ENCODE measurements at regions not wholly inside any gene's neighbourhood (a gene's known extent, or its start where the extent isn't known, plus 50 kb on each side); places are given as distances from the start of the nearest gene placed in this dataset.

GRCh38 chr3:46146548-46146947 lies 61.6 kb downstream of the CCR1 start:
- no peak for DNase-seq (ENCODE audit: low read depth in 4 of 4, low spot score in 2 of 4)

GRCh38 chr3:46146021-46146420 lies 62.1 kb downstream of the CCR1 start:
- DNase-seq (ENCODE audit: low read depth in 4 of 4, low spot score in 2 of 4), result no peak

GRCh38 chr3:46145147-46145546 lies 63.0 kb downstream of the CCR1 start:
- DNase-seq (ENCODE audit: low read depth in 4 of 4, low spot score in 2 of 4), result no peak

GRCh38 chr3:46143951-46144473 lies 64.1 kb downstream of the CCR1 start:
- no peak for DNase-seq (ENCODE audit: low read depth in 4 of 4, low spot score in 2 of 4)

- no peak for DNase-seq (ENCODE audit: low read depth in 4 of 4, low spot score in 2 of 4)
Measured at GRCh38 chr3:46141813-46142212, 66.3 kb downstream of the CCR1 start.

GRCh38 chr3:46138581-46138980 lies 69.5 kb downstream of the CCR1 start:
- DNase-seq (ENCODE audit: low read depth in 4 of 4, low spot score in 2 of 4), result no peak

- no peak for DNase-seq (ENCODE audit: low read depth in 4 of 4, low spot score in 2 of 4)
Measured at GRCh38 chr3:46135475-46135874, 72.6 kb downstream of the CCR1 start.

- DNase-seq (ENCODE audit: low read depth in 4 of 4, low spot score in 2 of 4), result no peak
Measured at GRCh38 chr3:46133285-46133684, 74.8 kb downstream of the CCR1 start.

- no peak for DNase-seq (ENCODE audit: low read depth in 4 of 4, low spot score in 2 of 4)
Measured at GRCh38 chr3:46132565-46132964, 75.5 kb downstream of the CCR1 start.

- no peak for DNase-seq (ENCODE audit: low read depth in 4 of 4, low spot score in 2 of 4)
Measured at GRCh38 chr3:46131884-46132450, 76.1 kb downstream of the CCR1 start.

- DNase-seq (ENCODE audit: low read depth in 4 of 4, low spot score in 2 of 4), result no peak
Measured at GRCh38 chr3:46130631-46131310, 77.3 kb downstream of the CCR1 start.

GRCh38 chr3:46129588-46130272 lies 78.4 kb downstream of the CCR1 start:
- DNase-seq (ENCODE audit: low read depth in 4 of 4, low spot score in 2 of 4), result no peak

GRCh38 chr3:46127503-46127902 lies 80.6 kb downstream of the CCR1 start:
- DNase-seq (ENCODE audit: low read depth in 4 of 4, low spot score in 2 of 4), result no peak

GRCh38 chr3:46124216-46125177 lies 83.6 kb downstream of the CCR1 start:
- DNase-seq (ENCODE audit: low read depth in 4 of 4, low spot score in 2 of 4), result no peak

- DNase-seq (ENCODE audit: low read depth in 4 of 4, low spot score in 2 of 4), result no peak
Measured at GRCh38 chr3:46123646-46124045, 84.5 kb downstream of the CCR1 start.

- no peak for DNase-seq (ENCODE audit: low read depth in 4 of 4, low spot score in 2 of 4)
Measured at GRCh38 chr3:46122091-46122490, 86.0 kb downstream of the CCR1 start.

GRCh38 chr3:46120983-46121382 lies 87.1 kb downstream of the CCR1 start:
- DNase-seq (ENCODE audit: low read depth in 4 of 4, low spot score in 2 of 4), result no peak

GRCh38 chr3:46119709-46120498 lies 88.2 kb downstream of the CCR1 start:
- no peak for DNase-seq (ENCODE audit: low read depth in 4 of 4, low spot score in 2 of 4)

- DNase-seq (ENCODE audit: low read depth in 4 of 4, low spot score in 2 of 4), result no peak
Measured at GRCh38 chr3:46119253-46119652, 88.9 kb downstream of the CCR1 start.

GRCh38 chr3:46116996-46117395 lies 89.7 kb upstream of the XCR1 start:
- DNase-seq (ENCODE audit: low read depth in 4 of 4, low spot score in 2 of 4), result no peak
